ENCODE measurements at regions not wholly inside any gene's neighbourhood (a gene's known extent, or its start where the extent isn't known, plus 50 kb on each side); places are given as distances from the start of the nearest gene placed in this dataset.
"Not testable (repeated sequence)": the region's sequence is repeated elsewhere in the genome, so short reads cannot be mapped to it uniquely, and the experiment has no call there.

GRCh38 chr2:83221258-83221657 lies 1237.8 kb downstream of the SUCLG1 start:
- Histone ChIP-seq H3K9me3 (no peaks in the 10 kb centered on the region), H3K27ac (ENCODE audit: low read length) (no peak overlapping the region), H3K4me3 (ENCODE audit: control insufficient read depth in 1 of 2, extremely low read depth in 1 of 2, low read length in 1 of 2) (no peak overlapping the region), H3K4me1 (ENCODE audit: control insufficient read depth in 1 of 2, extremely low read depth in 1 of 2, insufficient read depth in 2 of 2, low read length in 2 of 2) (no peaks in the 10 kb centered on the region), H3K36me3 (ENCODE audit: control insufficient read depth in 2 of 2, extremely low read depth in 1 of 2, insufficient read depth in 1 of 2, low read length in 1 of 2) (no peaks in the 10 kb centered on the region), H3K27me3 (replicated peaks in 1 of 2; ENCODE audit: control insufficient read depth in 2 of 2, extremely low read depth in 1 of 2, insufficient read depth in 2 of 2, low read length in 1 of 2) (no peaks in the 10 kb centered on the region)
- DNase-seq (no peak), ATAC-seq (replicated peaks in 1 of 4) (no peak)
- ChIA-PET POLR2A (no interaction called here), CTCF (no interaction called here)
- Mint-ChIP-seq H3K9me3 (peaks cover 0 to 7% (median 4%) of the 10 kb centered on the region in 3 donors), H3K4me3 (no peak overlapping the region), H3K4me1 (no peaks in the 10 kb centered on the region), H3K27me3 (no peaks in the 10 kb centered on the region), H3K36me3 (no peaks in the 10 kb centered on the region), H3K27ac (no peak overlapping the region)
- WGBS (ENCODE audit: insufficient coverage): no CpG with 5 or more reads among the region's 4 CpGs

- Histone ChIP-seq H3K27ac (ENCODE audit: low read length) (no peak overlapping the region), H3K9me3 (no peaks in the 10 kb centered on the region), H3K36me3 (ENCODE audit: control insufficient read depth in 2 of 2, extremely low read depth in 1 of 2, insufficient read depth in 1 of 2, low read length in 1 of 2) (no peaks in the 10 kb centered on the region), H3K27me3 (replicated peaks in 1 of 2; ENCODE audit: control insufficient read depth in 2 of 2, extremely low read depth in 1 of 2, insufficient read depth in 2 of 2, low read length in 1 of 2) (no peaks in the 10 kb centered on the region), H3K4me3 (ENCODE audit: control insufficient read depth in 1 of 2, extremely low read depth in 1 of 2, low read length in 1 of 2) (no peak overlapping the region), H3K4me1 (ENCODE audit: control insufficient read depth in 1 of 2, extremely low read depth in 1 of 2, insufficient read depth in 2 of 2, low read length in 2 of 2) (no peaks in the 10 kb centered on the region)
- DNase-seq (no peak), ATAC-seq (replicated peaks in 1 of 4) (no peak)
- H3K9me3 Mint-ChIP-seq: peaks cover 3 to 14% (median 11%) of the 10 kb centered on the region in 3 donors
- WGBS (ENCODE audit: insufficient coverage): no CpG with 5 or more reads among the region's 4 CpGs
- H3K4me1 Mint-ChIP-seq: no peaks in the 10 kb centered on the region
- POLR2A ChIA-PET: interaction anchor here in 1 of 2 donors (0.7 kb wide), 1 partner anchor 1727 kb away, joined by 12 read pairs; no protein-coding TSS in a partner anchor
- H3K27ac Mint-ChIP-seq: no peak overlapping the region
- H3K4me3 Mint-ChIP-seq: no peak overlapping the region
- no peaks in the 10 kb centered on the region for H3K36me3 Mint-ChIP-seq
- no peaks in the 10 kb centered on the region for H3K27me3 Mint-ChIP-seq
- CTCF ChIA-PET: no interaction called here
Observed at GRCh38 chr2:83217854-83218253, 1241.2 kb downstream of the SUCLG1 start.

- Mint-ChIP-seq H3K4me1 (no peaks in the 10 kb centered on the region), H3K4me3 (no peak overlapping the region), H3K27me3 (no peaks in the 10 kb centered on the region), H3K27ac (no peak overlapping the region), H3K9me3 (peaks cover 0 to 8% (median 3%) of the 10 kb centered on the region in 3 donors), H3K36me3 (no peaks in the 10 kb centered on the region)
- Histone ChIP-seq H3K4me3 (ENCODE audit: control insufficient read depth in 1 of 2, extremely low read depth in 1 of 2, low read length in 1 of 2) (no peak overlapping the region), H3K27ac (ENCODE audit: low read length) (no peak overlapping the region), H3K4me1 (ENCODE audit: control insufficient read depth in 1 of 2, extremely low read depth in 1 of 2, insufficient read depth in 2 of 2, low read length in 2 of 2) (no peaks in the 10 kb centered on the region), H3K9me3 (no peaks in the 10 kb centered on the region), H3K36me3 (ENCODE audit: control insufficient read depth in 2 of 2, extremely low read depth in 1 of 2, insufficient read depth in 1 of 2, low read length in 1 of 2) (no peaks in the 10 kb centered on the region), H3K27me3 (replicated peaks in 1 of 2; ENCODE audit: control insufficient read depth in 2 of 2, extremely low read depth in 1 of 2, insufficient read depth in 2 of 2, low read length in 1 of 2) (no peaks in the 10 kb centered on the region)
- DNase-seq: no peak
- CTCF ChIA-PET: no interaction called here
- ATAC-seq (replicated peaks in 1 of 4): no peak
- POLR2A ChIA-PET: no interaction called here
- WGBS (ENCODE audit: insufficient coverage): no CpG with 5 or more reads among the region's 1 CpG
Observed at GRCh38 chr2:83196225-83196624, 1262.9 kb downstream of the SUCLG1 start.

- CTCF ChIA-PET: no interaction called here
- Mint-ChIP-seq H3K27me3 (no peaks in the 10 kb centered on the region), H3K4me3 (no peak overlapping the region), H3K9me3 (peaks cover 0 to 8% (median 0%) of the 10 kb centered on the region in 3 donors), H3K4me1 (no peaks in the 10 kb centered on the region), H3K27ac (no peak overlapping the region), H3K36me3 (no peaks in the 10 kb centered on the region)
- H3K27ac ChIP-seq (ENCODE audit: low read length): no peak overlapping the region
- DNase-seq (no peak), ATAC-seq (replicated peaks in 1 of 4) (no peak)
- H3K36me3 ChIP-seq (ENCODE audit: control insufficient read depth in 2 of 2, extremely low read depth in 1 of 2, insufficient read depth in 1 of 2, low read length in 1 of 2): no peaks in the 10 kb centered on the region
- H3K27me3 ChIP-seq (replicated peaks in 1 of 2; ENCODE audit: control insufficient read depth in 2 of 2, extremely low read depth in 1 of 2, insufficient read depth in 2 of 2, low read length in 1 of 2): no peaks in the 10 kb centered on the region
- no CpG with 5 or more reads among the region's 2 CpGs for WGBS (ENCODE audit: insufficient coverage)
- H3K4me3 ChIP-seq (ENCODE audit: control insufficient read depth in 1 of 2, extremely low read depth in 1 of 2, low read length in 1 of 2): no peak overlapping the region
- H3K9me3 ChIP-seq: no peaks in the 10 kb centered on the region
- POLR2A ChIA-PET: no interaction called here
- H3K4me1 ChIP-seq (ENCODE audit: control insufficient read depth in 1 of 2, extremely low read depth in 1 of 2, insufficient read depth in 2 of 2, low read length in 2 of 2): no peaks in the 10 kb centered on the region
Observed at GRCh38 chr2:83191316-83191715, 1267.8 kb downstream of the SUCLG1 start.

GRCh38 chr2:83186105-83186760 lies 1272.8 kb downstream of the SUCLG1 start:
- DNase-seq: no peak
- Mint-ChIP-seq H3K27ac (no peak overlapping the region), H3K27me3 (no peaks in the 10 kb centered on the region), H3K4me3 (no peak overlapping the region), H3K4me1 (no peaks in the 10 kb centered on the region), H3K9me3 (peaks cover 3 to 4% (median 3%) of the 10 kb centered on the region in 3 donors), H3K36me3 (no peaks in the 10 kb centered on the region)
- CTCF ChIA-PET: no interaction called here
- no CpG with 5 or more reads among the region's 8 CpGs for whole genome bisulfite sequencing (ENCODE audit: insufficient coverage)
- Histone ChIP-seq H3K4me1 (ENCODE audit: control insufficient read depth in 1 of 2, extremely low read depth in 1 of 2, insufficient read depth in 2 of 2, low read length in 2 of 2) (no peaks in the 10 kb centered on the region), H3K9me3 (no peaks in the 10 kb centered on the region), H3K27me3 (replicated peaks in 1 of 2; ENCODE audit: control insufficient read depth in 2 of 2, extremely low read depth in 1 of 2, insufficient read depth in 2 of 2, low read length in 1 of 2) (no peaks in the 10 kb centered on the region), H3K36me3 (ENCODE audit: control insufficient read depth in 2 of 2, extremely low read depth in 1 of 2, insufficient read depth in 1 of 2, low read length in 1 of 2) (no peaks in the 10 kb centered on the region), H3K4me3 (ENCODE audit: control insufficient read depth in 1 of 2, extremely low read depth in 1 of 2, low read length in 1 of 2) (no peak overlapping the region), H3K27ac (ENCODE audit: low read length) (no peak overlapping the region)
- POLR2A ChIA-PET: no interaction called here
- no peak for ATAC-seq (replicated peaks in 1 of 4)

- H3K4me3 ChIP-seq (ENCODE audit: control insufficient read depth in 1 of 2, extremely low read depth in 1 of 2, low read length in 1 of 2); H3K4me1 Mint-ChIP-seq; DNase-seq; H3K36me3 Mint-ChIP-seq; H3K27ac Mint-ChIP-seq; H3K4me3 Mint-ChIP-seq; H3K27ac ChIP-seq (ENCODE audit: low read length); CTCF ChIA-PET; POLR2A ChIA-PET; H3K9me3 ChIP-seq; H3K27me3 Mint-ChIP-seq; H3K4me1 ChIP-seq (ENCODE audit: control insufficient read depth in 1 of 2, extremely low read depth in 1 of 2, insufficient read depth in 2 of 2, low read length in 2 of 2); H3K27me3 ChIP-seq (replicated peaks in 1 of 2; ENCODE audit: control insufficient read depth in 2 of 2, extremely low read depth in 1 of 2, insufficient read depth in 2 of 2, low read length in 1 of 2); H3K9me3 Mint-ChIP-seq; ATAC-seq (replicated peaks in 1 of 4); H3K36me3 ChIP-seq (ENCODE audit: control insufficient read depth in 2 of 2, extremely low read depth in 1 of 2, insufficient read depth in 1 of 2, low read length in 1 of 2): not testable (repeated sequence)
- WGBS (ENCODE audit: insufficient coverage): 86% methylated on average over 26 of the region's 34 CpGs
Observed at GRCh38 chr2:83180862-83181530, 1278.1 kb downstream of the SUCLG1 start.
